KMS-11 (cell line): ENCODE measurements at regions not wholly inside any gene's neighbourhood (a gene's known extent, or its start where the extent isn't known, plus 50 kb on each side); places are given as distances from the start of the nearest gene placed in this dataset.

Experiments
- H2AFZ ChIP-seq: fragments of 200-600 bp; sonication (generic); 2 replicates; pipeline ENCODE4 v1.6.1; 2016; ENCODE audit warnings: antibody characterized with exemption, mixed run types, low read depth
- H3K27ac ChIP-seq: fragments of 200-600 bp; sonication (generic); 2 replicates; pipeline ENCODE4 v1.6.1; 2016; ENCODE audit warnings: mild to moderate bottlenecking, mixed run types
- H3K27me3 ChIP-seq: fragments of 200-600 bp; sonication (generic); 2 replicates; pipeline ENCODE4 v1.6.1; 2017; ENCODE audit warnings: mild to moderate bottlenecking, low read depth, mixed run types, moderate library complexity; ENCODE audit not compliant: insufficient read depth
- H3K36me3 ChIP-seq: fragments of 200-600 bp; sonication (generic); 2 replicates; pipeline ENCODE4 v1.6.1; 2017; ENCODE audit warnings: mild to moderate bottlenecking, mixed run types; ENCODE audit not compliant: insufficient read depth
- H3K4me1 ChIP-seq: fragments of 200-600 bp; sonication (generic); 2 replicates; pipeline ENCODE4 v1.6.1; 2016; ENCODE audit warnings: mild to moderate bottlenecking, low read depth, mixed run types; ENCODE audit not compliant: poor library complexity, severe bottlenecking
- H3K4me2 ChIP-seq: fragments of 200-600 bp; sonication (generic); 2 replicates; pipeline ENCODE4 v1.7.0; 2016; ENCODE audit warnings: mild to moderate bottlenecking, mixed run types
- H3K4me3 ChIP-seq: fragments of 200-600 bp; sonication (generic); IDR thresholded peaks from 2 replicates; pipeline ENCODE4 v1.6.1; 2017; ENCODE audit warnings: low read depth, low read length, mixed read lengths; ENCODE audit not compliant: insufficient read depth
- H3K79me2 ChIP-seq: fragments of 200-600 bp; sonication (generic); 2 replicates; pipeline ENCODE4 v1.6.1; 2016; ENCODE audit warnings: low read depth, mixed run types; ENCODE audit not compliant: insufficient read depth
- H3K9ac ChIP-seq: fragments of 200-600 bp; sonication (generic); 2 replicates; pipeline ENCODE4 v1.6.1; 2016; ENCODE audit warnings: mild to moderate bottlenecking, mixed run types
- H4K20me1 ChIP-seq: fragments of 200-600 bp; sonication (generic); 2 replicates; pipeline ENCODE4 v1.6.1; 2016; ENCODE audit warnings: mild to moderate bottlenecking, mixed run types; ENCODE audit not compliant: insufficient read depth
- TF ChIP-seq, protein P1 (sequence below): fragments of 200-600 bp; sonication (generic); conservative IDR thresholded peaks from 2 replicates; pipeline ENCODE4 v1.6.1; 2017; ENCODE audit warnings: low read depth, mild to moderate bottlenecking, antibody characterized with exemption, low read length, moderate library complexity, mixed read lengths

DNA sequence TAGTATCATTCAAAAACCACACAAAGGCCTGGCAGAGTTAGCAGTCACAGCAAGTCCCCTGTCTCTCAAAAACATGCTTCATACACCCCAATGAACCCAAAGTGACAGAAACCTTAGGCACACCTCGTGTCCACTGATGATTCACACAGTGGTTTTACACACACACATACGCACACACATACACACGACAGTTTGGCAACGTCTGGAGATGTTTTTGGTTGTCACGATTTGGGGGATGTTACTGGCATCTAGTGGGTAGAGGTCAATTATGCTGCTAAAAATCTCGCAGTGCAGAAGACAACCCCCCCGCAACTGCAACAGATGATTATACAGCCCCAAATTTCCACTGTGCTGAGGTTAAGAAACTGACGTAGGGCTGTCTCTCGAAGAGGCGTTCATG is 72.9 kb upstream of the PARD3B start:
- Histone ChIP-seq H4K20me1 (no peaks in the 10 kb centered on the region), H3K27ac (no peak overlapping the region), H3K4me3 (no peak overlapping the region), H3K4me2 (no peak overlapping the region), H3K36me3 (no peaks in the 10 kb centered on the region), H3K27me3 (no peaks in the 10 kb centered on the region), H3K79me2 (no peaks in the 10 kb centered on the region), H3K4me1 (no peaks in the 10 kb centered on the region), H3K9ac (no peak overlapping the region), H2AFZ (no peak overlapping the region)
- TF ChIP-seq, protein P1, sequence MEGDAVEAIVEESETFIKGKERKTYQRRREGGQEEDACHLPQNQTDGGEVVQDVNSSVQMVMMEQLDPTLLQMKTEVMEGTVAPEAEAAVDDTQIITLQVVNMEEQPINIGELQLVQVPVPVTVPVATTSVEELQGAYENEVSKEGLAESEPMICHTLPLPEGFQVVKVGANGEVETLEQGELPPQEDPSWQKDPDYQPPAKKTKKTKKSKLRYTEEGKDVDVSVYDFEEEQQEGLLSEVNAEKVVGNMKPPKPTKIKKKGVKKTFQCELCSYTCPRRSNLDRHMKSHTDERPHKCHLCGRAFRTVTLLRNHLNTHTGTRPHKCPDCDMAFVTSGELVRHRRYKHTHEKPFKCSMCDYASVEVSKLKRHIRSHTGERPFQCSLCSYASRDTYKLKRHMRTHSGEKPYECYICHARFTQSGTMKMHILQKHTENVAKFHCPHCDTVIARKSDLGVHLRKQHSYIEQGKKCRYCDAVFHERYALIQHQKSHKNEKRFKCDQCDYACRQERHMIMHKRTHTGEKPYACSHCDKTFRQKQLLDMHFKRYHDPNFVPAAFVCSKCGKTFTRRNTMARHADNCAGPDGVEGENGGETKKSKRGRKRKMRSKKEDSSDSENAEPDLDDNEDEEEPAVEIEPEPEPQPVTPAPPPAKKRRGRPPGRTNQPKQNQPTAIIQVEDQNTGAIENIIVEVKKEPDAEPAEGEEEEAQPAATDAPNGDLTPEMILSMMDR = no peak

DNA sequence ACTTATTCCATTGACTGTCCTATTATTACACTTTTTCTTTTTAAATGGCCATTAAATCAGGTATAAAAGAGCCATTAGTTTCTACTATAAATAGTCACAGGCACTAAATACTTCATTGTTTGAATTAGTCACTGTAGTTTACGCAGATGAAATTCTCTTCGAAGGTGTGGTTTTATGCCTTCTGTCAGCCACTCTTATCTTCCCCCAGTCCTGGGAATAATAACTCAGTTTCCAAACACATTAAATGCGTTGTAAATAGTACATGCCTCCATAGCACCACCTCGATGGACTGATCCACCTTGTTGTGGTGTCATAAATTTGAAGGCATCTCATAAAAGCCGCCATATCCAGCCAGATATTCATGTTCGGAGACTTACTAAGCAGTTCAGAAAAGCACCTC is 72.1 kb upstream of the PARD3B start:
- no peaks in the 10 kb centered on the region for H4K20me1 ChIP-seq
- no peaks in the 10 kb centered on the region for H3K4me1 ChIP-seq
- no peak overlapping the region for H3K4me3 ChIP-seq
- no peaks in the 10 kb centered on the region for H3K36me3 ChIP-seq
- no peak overlapping the region for H3K4me2 ChIP-seq
- TF ChIP-seq, protein P1 = no peak
- H3K79me2 ChIP-seq = no peaks in the 10 kb centered on the region
- H3K9ac ChIP-seq = no peak overlapping the region
- H3K27me3 ChIP-seq = no peaks in the 10 kb centered on the region
- H2AFZ ChIP-seq = no peak overlapping the region
- no peak overlapping the region for H3K27ac ChIP-seq

DNA sequence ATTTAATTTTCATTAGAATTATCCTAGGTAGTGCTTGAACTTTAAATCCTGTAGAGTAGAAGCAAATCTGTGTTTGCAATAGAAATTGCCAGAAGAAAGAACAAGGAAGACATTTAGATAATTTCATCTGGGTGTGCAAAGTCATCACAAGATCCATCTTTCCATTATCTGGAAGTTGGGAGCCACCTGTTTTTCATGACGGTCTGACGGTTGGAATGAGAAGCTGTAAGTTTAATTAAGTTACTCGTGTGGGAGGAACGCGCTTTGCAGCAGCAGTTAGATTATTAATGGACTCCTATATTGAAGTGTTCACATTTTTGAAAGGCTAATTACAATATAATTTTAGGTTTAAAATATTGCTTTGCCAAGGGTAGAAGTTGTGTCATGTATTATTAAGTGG is 69.9 kb upstream of the PARD3B start:
- Histone ChIP-seq H3K4me2 (no peak overlapping the region), H3K27me3 (no peaks in the 10 kb centered on the region), H3K4me1 (no peaks in the 10 kb centered on the region), H3K9ac (no peak overlapping the region), H3K79me2 (no peaks in the 10 kb centered on the region), H3K36me3 (no peaks in the 10 kb centered on the region), H3K27ac (no peak overlapping the region), H2AFZ (no peak overlapping the region), H4K20me1 (no peaks in the 10 kb centered on the region), H3K4me3 (no peak overlapping the region)
- TF ChIP-seq, protein P1 = no peak

DNA sequence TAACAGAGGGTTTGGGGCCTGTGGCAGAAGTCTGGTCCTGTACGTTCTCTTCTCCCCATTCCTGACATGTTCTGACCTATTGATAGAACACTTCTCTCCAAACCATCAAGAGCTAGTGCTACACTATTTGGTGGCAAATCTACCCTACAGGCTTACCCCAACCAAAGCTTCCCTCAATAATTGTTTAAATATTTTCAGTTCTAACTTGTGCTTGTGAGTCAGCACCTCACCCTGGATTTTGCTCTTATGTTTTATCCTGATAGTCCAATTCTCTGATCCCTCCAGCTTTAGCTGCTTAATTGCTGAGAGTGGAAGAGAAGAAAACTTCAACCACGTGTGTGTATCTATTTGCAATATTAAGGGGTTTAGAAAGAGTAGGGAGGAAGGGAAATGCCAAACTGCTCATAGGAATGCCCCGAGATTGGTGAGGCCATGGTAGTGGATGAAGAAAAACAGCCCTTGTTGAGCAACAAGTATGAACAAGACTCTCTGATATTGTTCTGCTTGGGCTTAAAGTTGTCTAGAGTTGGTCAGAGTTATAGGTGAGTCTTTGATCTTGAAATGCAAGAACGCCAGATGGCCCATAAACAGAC is 67.8 kb upstream of the PARD3B start:
- Histone ChIP-seq H3K4me2 (no peak overlapping the region), H3K27me3 (no peaks in the 10 kb centered on the region), H4K20me1 (no peaks in the 10 kb centered on the region), H3K36me3 (no peaks in the 10 kb centered on the region), H3K79me2 (no peaks in the 10 kb centered on the region), H2AFZ (no peak overlapping the region), H3K9ac (no peak overlapping the region), H3K27ac (no peak overlapping the region), H3K4me1 (no peaks in the 10 kb centered on the region), H3K4me3 (no peak overlapping the region)
- TF ChIP-seq, protein P1 = no peak
